H1 (cell line): ENCODE measurements at regions not wholly inside any gene's neighbourhood (a gene's known extent, or its start where the extent isn't known, plus 50 kb on each side); places are given as distances from the start of the nearest gene placed in this dataset.

ENCODE experiments used
- CTCF ChIA-PET: fragments of 300-600 bp; sonication (Branson Sonifier 250); formaldehyde crosslinking; loops from one replicate; lab custom pipeline; 2021; ENCODE audit not compliant: partially characterized antibody; lab: Charles Lee
- POLR2A ChIA-PET: fragments of 300-600 bp; sonication (Branson Sonifier 250); formaldehyde crosslinking; loops from one replicate; lab custom pipeline; 2021; ENCODE audit warnings: inconsistent platforms; ENCODE audit not compliant: partially characterized antibody; lab: Charles Lee
- DNase-seq, 2 experiments: peaks; one replicate each; pipeline versions ENCODE4 v3.0.0 to v3.0.0-alpha.2; 2010 to 2022; ENCODE audit warnings: low spot score in 2 of 2, low read depth in 1 of 2, mixed read lengths in 1 of 2
- FAIRE-seq: peaks from 2 replicates; lab custom pipeline; 2011; peaks lifted over from hg19 to GRCh38; lab: Jason Lieb, UNC
- H2AFZ ChIP-seq: 2 replicates; pipeline ENCODE4 v1.8.1; 2012; ENCODE audit warnings: low read length, inconsistent platforms
- H2AK5ac ChIP-seq: 2 replicates; pipeline ENCODE4 v1.6.1; 2013; ENCODE audit warnings: low read depth, low read length
- H2BK120ac ChIP-seq: replicated peaks from 2 replicates; pipeline ENCODE3; 2013; ENCODE audit warnings: low read depth, low read length, inconsistent platforms
- H2BK12ac ChIP-seq: 2 replicates; pipeline ENCODE4 v1.6.1; 2013; ENCODE audit warnings: low read depth, low read length
- H2BK15ac ChIP-seq: 2 replicates; pipeline ENCODE4 v1.6.1; 2013; ENCODE audit warnings: low read length
- H2BK20ac ChIP-seq: 2 replicates; pipeline ENCODE4 v1.6.1; 2013; ENCODE audit warnings: low read length
- H2BK5ac ChIP-seq: 2 replicates; pipeline ENCODE4 v1.6.1; 2013; ENCODE audit warnings: low read depth, low read length
- H3K14ac ChIP-seq: 2 replicates; pipeline ENCODE4 v1.6.1; 2013; ENCODE audit warnings: inconsistent platforms; ENCODE audit not compliant: insufficient read length
- H3K18ac ChIP-seq: 2 replicates; pipeline ENCODE4 v1.6.1; 2013; ENCODE audit warnings: low read length; ENCODE audit errors: extremely low read depth
- H3K23ac ChIP-seq: 2 replicates; pipeline ENCODE4 v1.6.1; 2013; ENCODE audit warnings: inconsistent platforms; ENCODE audit not compliant: insufficient read length
- H3K23me2 ChIP-seq: 2 replicates; pipeline ENCODE4 v1.6.1; 2013; ENCODE audit warnings: low read depth, low read length
- H3K27ac ChIP-seq: 2 replicates; pipeline ENCODE4 v1.6.1; 2011; ENCODE audit warnings: low read depth, low read length, inconsistent platforms
- H3K27me3 ChIP-seq, 4 experiments: replicated peaks in 1 of 4; 1 replicate in 1 of 4; 2 replicates in 3 of 4; pipeline versions ENCODE4 v1.6.1 to v1.8.1; 2011 to 2013; ENCODE audit warnings: low read length in 3 of 4, mild to moderate bottlenecking in 3 of 4, inconsistent platforms in 2 of 4, mixed read lengths in 2 of 4, moderate library complexity in 1 of 4; ENCODE audit not compliant: control insufficient read depth in 3 of 4, insufficient read depth in 3 of 4; ENCODE audit errors: extremely low read depth in 1 of 4
- H3K36me3 ChIP-seq, 4 experiments: 2 replicates each; pipeline versions ENCODE4 v1.6.1 to v1.8.1; 2011 to 2013; ENCODE audit warnings: mild to moderate bottlenecking in 4 of 4, low read length in 3 of 4, moderate library complexity in 2 of 4, control low read depth in 1 of 4, inconsistent platforms in 1 of 4; ENCODE audit not compliant: insufficient read depth in 4 of 4, control insufficient read depth in 2 of 4
- H3K4ac ChIP-seq: replicated peaks from 2 replicates; pipeline ENCODE3; 2013; ENCODE audit warnings: low read length, low read depth, mixed read lengths, inconsistent platforms; ENCODE audit not compliant: insufficient read length
- H3K4me1 ChIP-seq, 4 experiments: replicated peaks in 1 of 4; 1 replicate in 1 of 4; 2 replicates in 3 of 4; pipeline versions ENCODE4 v1.6.1 to v1.8.1; 2011 to 2013; ENCODE audit warnings: low read length in 3 of 4, inconsistent platforms in 2 of 4, mixed read lengths in 1 of 4; ENCODE audit not compliant: insufficient read depth in 4 of 4, control insufficient read depth in 3 of 4
- H3K4me2 ChIP-seq, 2 experiments: 2 replicates each; pipeline versions ENCODE4 v1.6.1 to v1.8.1; 2011 to 2013; ENCODE audit warnings: low read depth in 2 of 2, low read length in 2 of 2, control low read depth in 1 of 2, inconsistent platforms in 1 of 2, mild to moderate bottlenecking in 1 of 2; ENCODE audit not compliant: insufficient read depth in 1 of 2
- H3K4me3 ChIP-seq, 4 experiments: fragments of 200-600, 300-600 bp in 1 of 4; sonication (generic), shearing (Covaris generic), sonication (Bioruptor Twin) in 1 of 4; 2 replicates each; pipeline versions ENCODE4 v1.5.1 to v1.8.1; 2011 to 2016; ENCODE audit warnings: low read length in 4 of 4, low read depth in 3 of 4, control low read depth in 2 of 4, inconsistent platforms in 2 of 4, mild to moderate bottlenecking in 2 of 4, mixed read lengths in 1 of 4, moderate library complexity in 1 of 4; ENCODE audit not compliant: insufficient read depth in 2 of 4; ENCODE audit errors: extremely low read depth in 1 of 4
- H3K56ac ChIP-seq: replicated peaks from 2 replicates; pipeline ENCODE3; 2013; ENCODE audit warnings: low read depth, mild to moderate bottlenecking, mixed read lengths, low read length, inconsistent platforms; ENCODE audit not compliant: insufficient read length
- H3K79me1 ChIP-seq: 2 replicates; pipeline ENCODE4 v1.6.1; 2013; ENCODE audit warnings: low read depth, low read length, control low read depth
- H3K79me2 ChIP-seq, 2 experiments: 2 replicates each; pipeline versions ENCODE4 v1.6.1 to v1.8.1; 2012 to 2013; ENCODE audit warnings: low read length in 2 of 2, mild to moderate bottlenecking in 2 of 2, inconsistent platforms in 1 of 2; ENCODE audit not compliant: insufficient read depth in 2 of 2, control insufficient read depth in 1 of 2
- H3K9ac ChIP-seq, 4 experiments: replicated peaks in 1 of 4; 1 replicate in 1 of 4; 2 replicates in 3 of 4; pipeline versions ENCODE4 v1.6.1 to v1.8.1; 2011 to 2013; ENCODE audit warnings: low read depth in 3 of 4, low read length in 3 of 4, control low read depth in 2 of 4, mild to moderate bottlenecking in 2 of 4, moderate library complexity in 2 of 4, inconsistent platforms in 1 of 4; ENCODE audit errors: extremely low read depth in 1 of 4
- H3K9me3 ChIP-seq, 2 experiments: 2 replicates each; pipeline versions ENCODE4 v1.6.1 to v1.8.1; 2012 to 2013; ENCODE audit warnings: mild to moderate bottlenecking in 2 of 2, moderate library complexity in 2 of 2, control low read depth in 1 of 2, inconsistent platforms in 1 of 2, low read depth in 1 of 2, low read length in 1 of 2, mixed read lengths in 1 of 2; ENCODE audit not compliant: insufficient read depth in 2 of 2
- H4K20me1 ChIP-seq, 2 experiments: replicated peaks in 1 of 2; 2 replicates each; pipeline versions ENCODE3 to v1.8.1; 2011 to 2013; ENCODE audit warnings: inconsistent platforms in 2 of 2, low read length in 2 of 2, mild to moderate bottlenecking in 1 of 2; ENCODE audit not compliant: insufficient read depth in 2 of 2, control insufficient read depth in 1 of 2
- H4K5ac ChIP-seq: 2 replicates; pipeline ENCODE4 v1.6.1; 2013; ENCODE audit warnings: low read length, low read depth, mixed read lengths, inconsistent platforms; ENCODE audit not compliant: insufficient read length
- H4K8ac ChIP-seq: 2 replicates; pipeline ENCODE4 v1.8.0; 2013; ENCODE audit warnings: mild to moderate bottlenecking, moderate library complexity, low read length, inconsistent platforms; ENCODE audit not compliant: insufficient read depth; ENCODE audit errors: extremely low read depth
- H4K91ac ChIP-seq: replicated peaks from 2 replicates; pipeline ENCODE3; 2013; ENCODE audit warnings: low read length, mixed read lengths, inconsistent platforms; ENCODE audit not compliant: insufficient read length
- BCL11A ChIP-seq, 2 experiments: IDR thresholded peaks; one replicate each; pipeline ENCODE4 v1.6.1; 2011; ENCODE audit warnings: low read depth in 2 of 2, low read length in 2 of 2, mild to moderate bottlenecking in 2 of 2
- CBX5 ChIP-seq: fragments of 300-800, 300-1000 bp; sonication (generic); IDR thresholded peaks from 2 replicates; pipeline ENCODE4 v1.7.1; 2016; ENCODE audit warnings: antibody characterized with exemption, low read length, low read depth
- CTBP2 ChIP-seq: IDR thresholded peaks from 2 replicates; pipeline ENCODE4 v1.7.0; 2011; ENCODE audit warnings: borderline replicate concordance, mild to moderate bottlenecking, moderate library complexity, mixed read lengths, low read length; ENCODE audit not compliant: insufficient read depth, insufficient read length
- EP300 ChIP-seq, 2 experiments: IDR thresholded peaks; 1 replicate in 1 of 2; 2 replicates in 1 of 2; pipeline ENCODE4 v1.6.1; 2011 to 2012; ENCODE audit warnings: low read depth in 2 of 2, low read length in 2 of 2, mild to moderate bottlenecking in 2 of 2, borderline replicate concordance in 1 of 2, inconsistent platforms in 1 of 2, moderate library complexity in 1 of 2
- JUND ChIP-seq: IDR thresholded peaks from 2 replicates; pipeline ENCODE4 v1.6.1; 2011; ENCODE audit warnings: mild to moderate bottlenecking, improper control_type of control experiment, low read length
- NANOG ChIP-seq: IDR thresholded peaks from 2 replicates; pipeline ENCODE4 v1.6.1; 2011; ENCODE audit warnings: low read length, low read depth, mild to moderate bottlenecking, inconsistent platforms; ENCODE audit not compliant: insufficient read depth, poor library complexity, severe bottlenecking
- SP1 ChIP-seq: IDR thresholded peaks from 2 replicates; pipeline ENCODE4 v1.6.1; 2011; ENCODE audit warnings: low read depth, low read length

DNA sequence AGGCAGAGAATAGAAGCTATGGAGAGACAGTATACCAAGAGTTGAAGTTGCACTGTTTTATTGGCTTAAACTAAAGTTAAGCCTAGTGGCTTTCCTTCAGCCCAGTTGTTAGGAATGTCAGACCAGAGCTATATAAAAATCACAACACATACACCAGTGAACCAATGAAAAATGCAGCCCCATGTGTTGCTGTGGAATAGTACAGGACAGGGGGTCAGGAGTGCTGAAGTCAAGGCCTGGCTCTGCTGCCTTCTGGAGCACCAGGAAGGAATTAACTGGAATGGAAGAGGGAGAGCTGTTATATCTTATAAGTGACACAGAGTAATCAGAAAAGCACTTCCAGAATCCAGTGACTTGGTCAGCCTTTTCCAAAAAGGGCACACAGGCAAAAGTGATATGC, 58.9 kb downstream of the OSR1 start:
- Histone ChIP-seq H4K20me1 (no peaks in the 10 kb centered on the region), H3K79me1 (no peaks in the 10 kb centered on the region), H3K14ac (no peak overlapping the region), H3K56ac (no peak overlapping the region), H3K4me2 (no peak overlapping the region), H4K91ac (no peak overlapping the region), H3K27me3 (no peaks in the 10 kb centered on the region), H2BK20ac (no peak overlapping the region), H3K4me3 (no peak overlapping the region), H2BK5ac (no peak overlapping the region), H3K9me3 (no peaks in the 10 kb centered on the region), H3K23me2 (no peaks in the 10 kb centered on the region), H2AFZ (no peak overlapping the region), H4K8ac (no peak overlapping the region), H3K23ac (no peak overlapping the region), H2BK12ac (no peak overlapping the region), H3K4me1 (no peaks in the 10 kb centered on the region), H2AK5ac (no peak overlapping the region), H3K36me3 (no peaks in the 10 kb centered on the region), H4K5ac (no peak overlapping the region), H3K4ac (no peak overlapping the region), H3K18ac (no peak overlapping the region), H2BK120ac (no peak overlapping the region), H2BK15ac (no peak overlapping the region), H3K27ac (no peak overlapping the region), H3K79me2 (no peaks in the 10 kb centered on the region), H3K9ac (no peak overlapping the region)
- DNase-seq (no peak), FAIRE-seq (no peak)
- TF ChIP-seq NANOG (no peak), JUND (no peak), BCL11A (IDR thresholded peaks at IDR 0.05; ENCODE audit: low read depth in 2 of 2, low read length in 2 of 2) (no peak), CBX5 (no peak), CTBP2 (no peak), SP1 (no peak), EP300 (IDR thresholded peaks at IDR 0.05; ENCODE audit: borderline replicate concordance in 1 of 2, low read depth in 2 of 2, low read length in 2 of 2) (no peak)
- ChIA-PET POLR2A (no interaction called here), CTCF (interaction anchor here (0.6 to 1.1 kb wide), 6 partner anchors 16 to 325 kb away, joined by 3 read pairs; no protein-coding TSS in a partner anchor)
